ENCODE measurements at regions not wholly inside any gene's neighbourhood (a gene's known extent, or its start where the extent isn't known, plus 50 kb on each side); places are given as distances from the start of the nearest gene placed in this dataset.
"Not testable (repeated sequence)": the region's sequence is repeated elsewhere in the genome, so short reads cannot be mapped to it uniquely, and the experiment has no call there.

DNA sequence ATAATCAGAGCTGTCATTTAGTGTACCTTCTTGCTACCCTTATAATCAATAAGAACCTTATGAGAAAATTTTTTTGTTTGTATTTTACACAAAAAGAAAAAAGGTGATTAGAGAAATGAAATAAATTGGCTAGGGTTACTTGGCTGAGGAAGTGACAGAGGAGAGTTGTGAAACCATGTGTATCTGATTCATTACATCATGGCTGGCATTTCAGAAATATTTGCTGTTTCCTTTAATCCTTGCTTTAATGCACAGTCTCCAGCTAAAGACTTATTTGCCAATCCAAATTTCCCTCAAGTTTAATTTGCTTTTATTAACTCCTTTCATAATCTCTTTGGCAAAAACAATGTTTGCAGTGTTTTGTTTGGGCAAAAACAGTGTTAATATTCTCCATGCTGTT is 543.1 kb downstream of the KIF4B start:
- POLR2A ChIA-PET, result no interaction called here
- Mint-ChIP-seq H3K9me3 (no peaks in the 10 kb centered on the region), H3K36me3 (ENCODE audit: low read depth) (no peaks in the 10 kb centered on the region), H3K4me1 (no peaks in the 10 kb centered on the region), H3K4me3 (no peak overlapping the region), H3K27me3 (no peaks in the 10 kb centered on the region), H3K27ac (no peak overlapping the region)
- CTCF ChIA-PET, result no interaction called here
- DNase-seq, result no peak

- Mint-ChIP-seq H3K27ac (no peak overlapping the region), H3K27me3 (no peaks in the 10 kb centered on the region), H3K4me3 (no peak overlapping the region), H3K9me3 (peaks cover 2% of the 10 kb centered on the region), H3K36me3 (ENCODE audit: low read depth) (no peaks in the 10 kb centered on the region), H3K4me1 (no peaks in the 10 kb centered on the region)
- DNase-seq, result no peak
- ChIA-PET CTCF (no interaction called here), POLR2A (no interaction called here)
Measured at GRCh38 chr5:155562158-155562557, 548.6 kb downstream of the KIF4B start.

DNA sequence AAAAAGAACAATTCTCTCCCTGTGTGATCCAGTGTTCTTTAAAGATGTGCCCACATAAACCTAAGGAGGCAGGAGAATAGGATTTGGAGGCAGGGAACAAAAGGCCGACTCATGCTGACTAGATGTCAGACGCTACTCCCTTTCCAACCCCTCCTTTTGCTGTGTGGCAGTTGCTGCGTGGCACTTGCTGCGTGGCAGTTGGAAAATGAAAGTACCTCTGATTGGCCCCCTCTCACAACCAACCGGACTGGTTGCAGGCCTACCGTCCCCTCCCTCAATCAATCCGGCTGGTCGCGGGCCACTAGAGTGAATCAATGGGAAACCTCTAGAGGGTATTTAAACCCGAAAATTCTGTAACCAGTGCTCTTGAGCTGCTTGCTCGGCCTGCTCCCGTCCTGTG is 551.0 kb downstream of the KIF4B start:
- ChIA-PET POLR2A (no interaction called here), CTCF (no interaction called here)
- Mint-ChIP-seq H3K27ac (no peak overlapping the region), H3K36me3 (ENCODE audit: low read depth) (no peaks in the 10 kb centered on the region), H3K27me3 (no peaks in the 10 kb centered on the region), H3K4me1 (no peaks in the 10 kb centered on the region), H3K9me3 (peaks cover 6% of the 10 kb centered on the region), H3K4me3 (no peak overlapping the region)
- no peak for DNase-seq

- H3K27ac Mint-ChIP-seq, result no peak overlapping the region
- CTCF ChIA-PET, result no interaction called here
- no peaks in the 10 kb centered on the region for H3K4me1 Mint-ChIP-seq
- H3K4me3 Mint-ChIP-seq, result no peak overlapping the region
- H3K9me3 Mint-ChIP-seq, result peaks cover 4% of the 10 kb centered on the region
- H3K27me3 Mint-ChIP-seq, result no peaks in the 10 kb centered on the region
- DNase-seq, result no peak
- H3K36me3 Mint-ChIP-seq (ENCODE audit: low read depth), result no peaks in the 10 kb centered on the region
- POLR2A ChIA-PET, result no interaction called here
Measured at GRCh38 chr5:155575861-155576260, 562.3 kb downstream of the KIF4B start.

- H3K36me3 Mint-ChIP-seq (ENCODE audit: low read depth); H3K27ac Mint-ChIP-seq; CTCF ChIA-PET; POLR2A ChIA-PET; H3K4me3 Mint-ChIP-seq; DNase-seq; H3K9me3 Mint-ChIP-seq; H3K4me1 Mint-ChIP-seq; H3K27me3 Mint-ChIP-seq: not testable (repeated sequence)
Measured at GRCh38 chr5:155586808-155587207, 573.3 kb downstream of the KIF4B start.

GRCh38 chr5:155587458-155587857 is 573.9 kb downstream of the KIF4B start:
- no peak for DNase-seq
- Mint-ChIP-seq H3K4me1 (no peaks in the 10 kb centered on the region), H3K27ac (no peak overlapping the region), H3K36me3 (ENCODE audit: low read depth) (no peaks in the 10 kb centered on the region), H3K27me3 (no peaks in the 10 kb centered on the region), H3K9me3 (no peaks in the 10 kb centered on the region), H3K4me3 (no peak overlapping the region)
- ChIA-PET POLR2A (no interaction called here), CTCF (no interaction called here)

- Mint-ChIP-seq H3K9me3 (no peaks in the 10 kb centered on the region), H3K36me3 (ENCODE audit: low read depth) (no peaks in the 10 kb centered on the region), H3K4me1 (no peaks in the 10 kb centered on the region), H3K4me3 (no peak overlapping the region), H3K27me3 (no peaks in the 10 kb centered on the region), H3K27ac (no peak overlapping the region)
- ChIA-PET POLR2A (no interaction called here), CTCF (no interaction called here)
- no peak for DNase-seq
Measured at GRCh38 chr5:155591273-155591672, 577.7 kb downstream of the KIF4B start.

GRCh38 chr5:155594270-155594669 is 580.7 kb downstream of the KIF4B start:
- no peaks in the 10 kb centered on the region for H3K27me3 Mint-ChIP-seq
- no peaks in the 10 kb centered on the region for H3K36me3 Mint-ChIP-seq (ENCODE audit: low read depth)
- H3K4me3 Mint-ChIP-seq, result no peak overlapping the region
- no peaks in the 10 kb centered on the region for H3K9me3 Mint-ChIP-seq
- ChIA-PET CTCF (no interaction called here), POLR2A (no interaction called here)
- no peak overlapping the region for H3K27ac Mint-ChIP-seq
- no peaks in the 10 kb centered on the region for H3K4me1 Mint-ChIP-seq
- DNase-seq, result no peak

GRCh38 chr5:155595791-155596190 is 582.2 kb downstream of the KIF4B start:
- Mint-ChIP-seq H3K27me3 (no peaks in the 10 kb centered on the region), H3K36me3 (ENCODE audit: low read depth) (no peaks in the 10 kb centered on the region), H3K4me1 (no peaks in the 10 kb centered on the region), H3K4me3 (no peak overlapping the region), H3K9me3 (no peaks in the 10 kb centered on the region), H3K27ac (no peak overlapping the region)
- no peak for DNase-seq
- CTCF ChIA-PET, result no interaction called here
- POLR2A ChIA-PET, result no interaction called here

DNA sequence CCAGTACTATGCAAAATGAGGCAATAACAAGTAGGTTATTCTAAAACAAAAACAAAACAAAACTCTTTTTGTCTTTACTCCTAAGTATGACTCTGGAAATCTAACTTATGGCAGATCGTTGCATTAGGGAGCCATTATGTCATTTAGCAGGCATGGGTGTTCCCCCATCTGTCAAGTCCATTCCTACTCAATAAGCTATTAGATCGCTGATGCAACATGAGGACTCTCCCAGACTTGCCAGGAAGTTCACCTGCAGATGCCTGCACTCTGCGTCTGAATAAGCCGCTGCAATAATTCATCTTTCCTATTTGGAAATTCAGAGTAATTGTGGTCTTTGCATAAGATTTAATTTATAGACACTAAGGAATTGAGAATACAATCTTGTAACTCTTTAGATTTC is 585.0 kb downstream of the KIF4B start:
- no peak for DNase-seq
- ChIA-PET POLR2A (no interaction called here), CTCF (no interaction called here)
- H3K4me3 Mint-ChIP-seq, result no peak overlapping the region
- no peaks in the 10 kb centered on the region for H3K36me3 Mint-ChIP-seq (ENCODE audit: low read depth)
- H3K9me3 Mint-ChIP-seq, result no peaks in the 10 kb centered on the region
- H3K27me3 Mint-ChIP-seq, result no peaks in the 10 kb centered on the region
- H3K4me1 Mint-ChIP-seq, result no peaks in the 10 kb centered on the region
- no peak overlapping the region for H3K27ac Mint-ChIP-seq

- DNase-seq, result no peak
Measured at GRCh38 chr5:155605920-155606319, 592.4 kb downstream of the KIF4B start.

GRCh38 chr5:155616779-155617392 is 603.3 kb downstream of the KIF4B start:
- ChIA-PET POLR2A (no interaction called here), CTCF (no interaction called here)
- H3K4me1 Mint-ChIP-seq, result no peaks in the 10 kb centered on the region
- no peaks in the 10 kb centered on the region for H3K9me3 Mint-ChIP-seq
- no peaks in the 10 kb centered on the region for H3K36me3 Mint-ChIP-seq (ENCODE audit: low read depth)
- DNase-seq, result peak; percentile 53
- peaks cover 8% of the 10 kb centered on the region for H3K27me3 Mint-ChIP-seq
- no peak overlapping the region for H3K4me3 Mint-ChIP-seq
- H3K27ac Mint-ChIP-seq, result no peak overlapping the region

More at GRCh38 chr5:155605920-155606319, 592.4 kb downstream of the KIF4B start:
- CTCF ChIA-PET, result no interaction called here
- H3K36me3 Mint-ChIP-seq (ENCODE audit: low read depth), result no peaks in the 10 kb centered on the region
- no peak overlapping the region for H3K4me3 Mint-ChIP-seq
- POLR2A ChIA-PET, result no interaction called here
- no peak overlapping the region for H3K27ac Mint-ChIP-seq
- no peaks in the 10 kb centered on the region for H3K9me3 Mint-ChIP-seq
- H3K27me3 Mint-ChIP-seq, result no peaks in the 10 kb centered on the region
- H3K4me1 Mint-ChIP-seq, result no peaks in the 10 kb centered on the region

- ChIA-PET POLR2A (no interaction called here), CTCF (no interaction called here)
- H3K9me3 Mint-ChIP-seq, result no peaks in the 10 kb centered on the region
- H3K4me1 Mint-ChIP-seq, result no peaks in the 10 kb centered on the region
- H3K4me3 Mint-ChIP-seq, result no peak overlapping the region
- no peak for DNase-seq
- H3K27ac Mint-ChIP-seq, result no peak overlapping the region
- peaks cover 8% of the 10 kb centered on the region for H3K27me3 Mint-ChIP-seq
- no peaks in the 10 kb centered on the region for H3K36me3 Mint-ChIP-seq (ENCODE audit: low read depth)
Measured at GRCh38 chr5:155619688-155620087, 606.1 kb downstream of the KIF4B start.

DNA sequence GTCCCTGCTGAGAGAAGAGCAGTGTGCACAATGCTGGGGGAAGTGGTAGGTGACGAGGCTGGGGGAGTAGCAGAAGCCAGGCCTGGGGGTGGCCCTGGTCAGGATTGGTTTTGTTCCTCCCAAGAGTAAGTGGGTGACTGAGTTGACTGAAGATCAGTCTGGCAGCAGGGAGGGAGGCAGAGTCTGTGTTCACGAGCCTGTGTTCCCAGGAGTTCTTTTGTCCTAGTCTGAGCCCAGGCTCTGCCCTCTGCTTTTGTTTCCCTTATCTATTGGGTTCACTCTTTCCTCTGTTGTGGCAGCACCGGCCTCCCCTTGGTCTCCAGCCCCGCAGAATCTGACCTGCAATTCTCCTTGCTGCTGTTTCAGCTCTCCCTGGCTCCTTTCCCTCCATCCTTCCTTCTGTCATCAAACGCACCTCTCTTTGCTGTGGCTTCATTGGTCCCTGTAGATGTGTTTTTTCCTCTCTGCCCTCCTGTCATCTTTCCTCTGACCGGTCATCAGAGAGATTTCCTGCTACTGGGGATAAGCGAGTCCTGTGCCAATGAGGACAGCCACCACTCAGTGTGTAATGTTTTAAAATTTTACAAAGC is 607.4 kb downstream of the KIF4B start:
- H3K36me3 Mint-ChIP-seq (ENCODE audit: low read depth), result no peaks in the 10 kb centered on the region
- no peak for DNase-seq
- H3K9me3 Mint-ChIP-seq, result no peaks in the 10 kb centered on the region
- peaks cover 9% of the 10 kb centered on the region for H3K27me3 Mint-ChIP-seq
- no peak overlapping the region for H3K4me3 Mint-ChIP-seq
- no peaks in the 10 kb centered on the region for H3K4me1 Mint-ChIP-seq
- ChIA-PET POLR2A (no interaction called here), CTCF (no interaction called here)
- no peak overlapping the region for H3K27ac Mint-ChIP-seq
